Transverse colon (tissue), 4 donors: ENCODE measurements at regions not wholly inside any gene's neighbourhood (a gene's known extent, or its start where the extent isn't known, plus 50 kb on each side); places are given as distances from the start of the nearest gene placed in this dataset.
"Not testable (repeated sequence)": the region's sequence is repeated elsewhere in the genome, so short reads cannot be mapped to it uniquely, and the experiment has no call there.

Experiments
- DNase-seq: peaks from one replicate; pipeline ENCODE4 v3.0.0-alpha.2; 2019
- H3K27ac ChIP-seq, 4 donors: fragments of 200-600 bp; sonication (generic); 2 replicates each; pipeline ENCODE4 v1.5.1; 2016 to 2018; ENCODE audit warnings: inconsistent platforms in 4 of 4
- H3K27me3 ChIP-seq: fragments of 200-600 bp; sonication (generic); 2 replicates; pipeline ENCODE4 v1.5.1; 2017; ENCODE audit warnings: inconsistent platforms
- H3K36me3 ChIP-seq, 4 donors: fragments of 200-600 bp; sonication (generic); 2 replicates each; pipeline ENCODE4 v1.5.1; 2017 to 2019; ENCODE audit warnings: inconsistent platforms in 4 of 4
- H3K4me1 ChIP-seq, 4 donors: fragments of 200-600 bp; sonication (generic); 2 replicates each; pipeline ENCODE4 v1.5.1; 2017 to 2020; ENCODE audit warnings: inconsistent platforms in 4 of 4
- H3K4me3 ChIP-seq, 4 donors: fragments of 200-600 bp; sonication (generic); 1 replicate in 1 of 4; 2 replicates in 3 of 4; pipeline versions ENCODE4 v1.5.1 to v1.6.1; 2017 to 2019; ENCODE audit warnings: inconsistent platforms in 4 of 4
- H3K9me3 ChIP-seq, 2 donors: fragments of 200-600 bp; sonication (generic); 2 replicates each; pipeline ENCODE4 v1.5.1; 2017 to 2019; ENCODE audit warnings: inconsistent platforms in 2 of 2
- EP300 ChIP-seq: sonication (generic); formaldehyde crosslinking; IDR thresholded peaks from one replicate; pipeline ENCODE4 v1.6.1; 2017; ENCODE audit warnings: antibody characterized with exemption, low read depth
- POLR2A ChIP-seq: fragments of 450-650 bp; IDR thresholded peaks from one replicate; pipeline ENCODE4 v1.6.1; 2016; ENCODE audit warnings: antibody characterized with exemption, mild to moderate bottlenecking, moderate library complexity
- POLR2AphosphoS5 ChIP-seq, 3 donors: sonication (generic); formaldehyde crosslinking; IDR thresholded peaks; one replicate each; pipeline ENCODE4 v1.6.1; 2016; ENCODE audit warnings: antibody characterized with exemption in 3 of 3
- WGBS, 2 donors: methylation state at CpG; one replicate each; pipeline ENCODE4 v1.1.5; 2018; ENCODE audit warnings: low coverage in 1 of 2; 5-methylcytosine and 5-hydroxymethylcytosine counted together
- in situ Hi-C, 4 donors: fragments of 200-750 bp; cut with MboI; loops; one replicate each; pipeline versions ENCODE4 v1.15.0 to v1.15.1; 2017; ENCODE audit warnings: low sequenced_read_pairs in 3 of 4, low pct_ligation_motif_present in 1 of 4, low pct_unique_long_range_greater_than_20kb in 1 of 4
- intact Hi-C: fragments of 100-400 bp; cut with DNase I; formaldehyde crosslinking; loops from one replicate; pipeline ENCODE4 v1.15.1; 2023; ENCODE audit warnings: low total_unique reads
- TF ChIP-seq, protein P1 (sequence below), 5 experiments: fragments of 200-600 bp in 3 of 5; fragments of 450-650 bp in 2 of 5; sonication (generic) in 3 of 5; IDR thresholded peaks; 1 replicate in 2 of 5; 2 replicates in 3 of 5; pipeline ENCODE4 v1.5.1; 2016 to 2017; ENCODE audit warnings: antibody characterized with exemption in 5 of 5, inconsistent platforms in 3 of 5, mild to moderate bottlenecking in 2 of 5, moderate library complexity in 1 of 5

DNA sequence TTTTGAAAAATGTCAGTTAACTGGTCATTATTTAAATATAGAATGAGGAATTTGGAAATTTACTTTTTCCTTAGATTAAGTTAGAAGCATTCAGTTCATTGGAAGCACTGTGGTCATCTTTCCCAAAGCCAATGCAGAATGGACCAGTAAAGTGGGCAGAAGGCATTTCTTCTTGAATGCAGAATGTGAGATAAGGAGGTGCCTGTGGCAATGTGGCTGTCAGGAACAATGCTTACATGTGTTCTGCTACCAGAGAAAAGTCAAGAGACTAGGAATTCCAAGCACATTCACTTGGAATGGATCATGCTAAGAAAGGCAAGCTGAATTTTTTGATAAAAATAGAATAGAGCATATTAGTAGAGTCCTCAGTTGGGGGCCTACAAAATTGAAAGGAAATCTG, 295.0 kb upstream of the KCNH7 start:
- no peaks in the 10 kb centered on the region for H3K4me1 ChIP-seq
- H3K27me3 ChIP-seq: no peaks in the 10 kb centered on the region
- no peaks in the 10 kb centered on the region for H3K36me3 ChIP-seq
- no peaks in the 10 kb centered on the region for H3K9me3 ChIP-seq
- no peak overlapping the region for H3K4me3 ChIP-seq
- in situ Hi-C loops (no loop called here), intact Hi-C loops (no loop called here)
- no peak overlapping the region for H3K27ac ChIP-seq
- DNase-seq: no peak
- TF ChIP-seq, protein P1, sequence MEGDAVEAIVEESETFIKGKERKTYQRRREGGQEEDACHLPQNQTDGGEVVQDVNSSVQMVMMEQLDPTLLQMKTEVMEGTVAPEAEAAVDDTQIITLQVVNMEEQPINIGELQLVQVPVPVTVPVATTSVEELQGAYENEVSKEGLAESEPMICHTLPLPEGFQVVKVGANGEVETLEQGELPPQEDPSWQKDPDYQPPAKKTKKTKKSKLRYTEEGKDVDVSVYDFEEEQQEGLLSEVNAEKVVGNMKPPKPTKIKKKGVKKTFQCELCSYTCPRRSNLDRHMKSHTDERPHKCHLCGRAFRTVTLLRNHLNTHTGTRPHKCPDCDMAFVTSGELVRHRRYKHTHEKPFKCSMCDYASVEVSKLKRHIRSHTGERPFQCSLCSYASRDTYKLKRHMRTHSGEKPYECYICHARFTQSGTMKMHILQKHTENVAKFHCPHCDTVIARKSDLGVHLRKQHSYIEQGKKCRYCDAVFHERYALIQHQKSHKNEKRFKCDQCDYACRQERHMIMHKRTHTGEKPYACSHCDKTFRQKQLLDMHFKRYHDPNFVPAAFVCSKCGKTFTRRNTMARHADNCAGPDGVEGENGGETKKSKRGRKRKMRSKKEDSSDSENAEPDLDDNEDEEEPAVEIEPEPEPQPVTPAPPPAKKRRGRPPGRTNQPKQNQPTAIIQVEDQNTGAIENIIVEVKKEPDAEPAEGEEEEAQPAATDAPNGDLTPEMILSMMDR (IDR thresholded peaks at IDR 0.05): no peak
- TF ChIP-seq POLR2AphosphoS5 (IDR thresholded peaks at IDR 0.05): no peak
- TF ChIP-seq EP300: no peak
- TF ChIP-seq POLR2A: no peak

DNA sequence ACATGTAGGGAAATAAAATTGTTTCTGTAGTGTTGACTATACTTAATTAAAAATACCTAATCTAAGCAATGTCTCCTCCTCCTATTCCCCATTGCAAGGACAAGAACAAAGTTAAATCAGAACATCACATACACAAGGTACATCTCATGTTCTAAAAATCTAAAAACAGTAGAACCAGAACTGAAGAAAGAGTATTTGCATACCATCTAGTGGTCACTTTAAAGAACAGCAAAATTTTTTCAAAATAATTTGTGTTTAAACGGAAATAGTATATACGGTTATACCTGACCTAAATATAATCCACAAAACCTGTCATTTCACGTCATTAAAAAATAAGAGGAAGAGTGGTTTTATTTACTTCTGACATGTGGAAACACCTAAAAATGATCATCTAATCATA, 294.3 kb upstream of the KCNH7 start:
- intact Hi-C loops (no loop called here), in situ Hi-C loops (no loop called here)
- Histone ChIP-seq H3K27me3 (no peaks in the 10 kb centered on the region), H3K36me3 (no peaks in the 10 kb centered on the region), H3K4me1 (no peaks in the 10 kb centered on the region), H3K27ac (no peak overlapping the region), H3K4me3 (no peak overlapping the region), H3K9me3 (no peaks in the 10 kb centered on the region)
- TF ChIP-seq, protein P1 (IDR thresholded peaks at IDR 0.05): peak in 3 of 5 experiments; percentile 15 to 25 (median 17)
- TF ChIP-seq POLR2AphosphoS5 (IDR thresholded peaks at IDR 0.05): no peak
- TF ChIP-seq POLR2A: no peak
- no peak for TF ChIP-seq EP300
- 0 to 4% methylated on average over 3 of the region's 3 CpGs for WGBS, 2 donors
- DNase-seq: no peak

DNA sequence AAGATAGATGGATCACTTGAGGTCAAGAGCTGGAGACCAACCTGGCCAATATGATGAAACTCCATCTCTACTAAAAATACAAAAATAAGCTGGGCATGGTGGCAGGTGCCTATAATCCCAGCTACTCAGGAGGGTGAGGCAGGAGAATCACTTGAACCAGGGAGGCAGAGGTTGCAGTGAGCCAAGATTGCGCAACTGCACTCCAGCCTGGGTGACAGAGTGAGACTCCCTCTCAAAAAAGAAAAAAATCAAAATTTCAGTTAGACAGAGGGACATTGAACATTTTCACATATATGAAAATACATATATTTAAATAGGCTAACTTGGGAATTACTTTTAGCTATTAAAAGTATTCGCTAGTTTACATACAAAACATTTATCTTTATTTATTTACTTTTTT, 293.6 kb upstream of the KCNH7 start:
- H3K36me3 ChIP-seq, DNase-seq, in situ Hi-C loops, H3K4me1 ChIP-seq, H3K27ac ChIP-seq, H3K27me3 ChIP-seq, intact Hi-C loops, H3K9me3 ChIP-seq, H3K4me3 ChIP-seq: not testable (repeated sequence)
- 70 to 83% methylated on average over 2 of the region's 2 CpGs for WGBS, 2 donors

DNA sequence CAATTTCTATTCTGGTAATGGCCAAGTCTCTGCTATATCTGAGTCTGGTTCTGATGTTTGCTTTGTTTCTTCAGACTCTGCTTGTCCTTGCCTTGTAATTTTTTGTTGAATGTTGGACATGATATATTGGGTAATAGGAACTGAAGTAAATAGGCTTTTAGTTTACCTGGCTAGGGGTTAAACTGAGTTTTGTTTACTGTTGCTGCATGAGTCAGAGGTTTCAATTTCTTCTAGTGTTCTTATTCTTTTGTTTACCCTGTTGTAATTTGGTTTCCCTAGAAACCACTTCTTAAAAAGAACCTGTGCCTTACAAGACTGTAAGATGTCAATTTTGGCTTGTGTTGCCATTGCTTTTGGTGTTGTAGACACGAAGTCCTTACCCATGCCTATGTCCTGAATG, 285.0 kb upstream of the KCNH7 start:
- TF ChIP-seq POLR2A (no peak), POLR2AphosphoS5 (IDR thresholded peaks at IDR 0.05) (no peak), EP300 (no peak)
- TF ChIP-seq, protein P1 (IDR thresholded peaks at IDR 0.05): no peak
- Histone ChIP-seq H3K36me3 (no peaks in the 10 kb centered on the region), H3K9me3 (no peaks in the 10 kb centered on the region), H3K27me3 (peaks cover 3% of the 10 kb centered on the region), H3K4me3 (no peak overlapping the region), H3K4me1 (no peaks in the 10 kb centered on the region), H3K27ac (no peak overlapping the region)
- DNase-seq: no peak
- 56 to 64% methylated on average over 1 of the region's 1 CpG for WGBS, 2 donors
- intact Hi-C loops: no loop called here
- in situ Hi-C loops: no loop called here

DNA sequence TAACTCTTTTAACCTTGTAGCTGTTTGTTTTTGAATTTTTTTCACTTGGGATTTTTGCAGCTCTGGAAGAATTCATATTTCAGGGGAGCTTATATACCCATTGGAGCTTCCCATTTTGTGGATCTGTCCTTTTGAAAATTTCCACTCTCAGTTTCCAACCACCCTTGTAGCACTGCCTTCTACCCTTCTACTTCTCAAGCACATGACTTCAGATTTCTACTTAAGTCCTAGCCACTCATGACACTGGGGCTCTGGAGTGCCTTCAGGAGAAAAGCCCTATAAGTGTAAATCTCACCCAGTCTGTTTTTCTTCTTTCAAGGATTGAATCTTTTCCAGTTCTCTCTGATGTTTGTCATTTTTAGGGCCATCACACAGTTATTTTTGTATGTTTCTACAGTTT, 283.7 kb upstream of the KCNH7 start:
- H3K9me3 ChIP-seq: no peaks in the 10 kb centered on the region
- H3K27ac ChIP-seq: no peak overlapping the region
- DNase-seq: no peak
- TF ChIP-seq EP300 (no peak), POLR2A (no peak), POLR2AphosphoS5 (IDR thresholded peaks at IDR 0.05) (no peak)
- TF ChIP-seq, protein P1 (IDR thresholded peaks at IDR 0.05): no peak
- intact Hi-C loops (no loop called here), in situ Hi-C loops (no loop called here)
- H3K4me1 ChIP-seq: no peaks in the 10 kb centered on the region
- no peak overlapping the region for H3K4me3 ChIP-seq
- H3K27me3 ChIP-seq: peaks cover 3% of the 10 kb centered on the region
- H3K36me3 ChIP-seq: no peaks in the 10 kb centered on the region
